NCI-H1417 treated with DMSO at 0.1 percent for 48 hours (cell line): ENCODE measurements at regions not wholly inside any gene's neighbourhood (a gene's known extent, or its start where the extent isn't known, plus 50 kb on each side); places are given as distances from the start of the nearest gene placed in this dataset.

Source experiments
- DNase-seq: peaks from one replicate; lab custom pipeline; 2025; lab: John Stamatoyannopoulos, UW

DNA sequence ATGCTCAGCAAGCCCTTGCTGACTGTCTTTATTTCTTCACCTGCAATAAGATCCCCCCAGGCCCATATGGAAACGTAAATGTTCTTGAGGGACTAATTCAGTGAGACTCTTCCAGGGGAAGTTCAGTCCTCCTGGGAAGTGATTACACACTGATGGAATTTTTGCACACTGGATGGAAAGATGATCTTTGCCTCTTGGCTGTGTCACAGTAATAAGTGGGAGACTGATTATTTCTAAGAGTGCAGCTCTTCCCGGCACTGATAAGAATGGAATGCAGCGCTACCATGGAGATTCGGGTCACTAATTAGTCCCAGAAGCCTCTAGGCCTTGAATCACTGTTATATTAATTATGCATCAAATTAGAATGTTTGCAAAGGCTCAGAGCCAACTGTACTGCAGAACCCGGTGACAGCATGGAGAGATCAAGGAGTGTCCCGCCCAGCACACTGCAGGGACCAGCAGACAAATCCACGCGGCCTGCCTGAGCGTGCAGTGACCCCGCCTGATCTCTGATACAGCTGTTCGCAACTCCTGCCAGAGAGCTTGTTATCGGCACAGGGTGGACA is 178.3 kb downstream of the SNX19 start:
- no peak for DNase-seq

DNA sequence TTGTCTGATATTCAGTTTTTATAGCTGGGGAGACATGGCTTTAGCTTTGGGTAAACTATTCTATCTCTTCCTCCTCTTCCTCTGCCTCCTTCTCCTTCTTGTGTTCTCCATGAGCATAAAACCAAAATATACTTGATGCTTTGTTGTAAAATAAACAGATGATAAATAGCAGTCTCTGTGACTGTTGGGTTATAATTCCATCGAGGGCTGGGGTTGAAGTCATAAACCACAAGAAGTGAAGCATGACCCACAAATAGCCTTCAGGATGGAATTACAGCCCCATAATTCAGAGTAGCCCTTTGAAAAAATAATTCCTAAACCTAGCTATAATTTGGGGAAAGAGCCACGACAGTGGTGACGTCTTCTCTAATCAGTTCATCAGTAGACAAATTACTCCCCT is 177.7 kb downstream of the SNX19 start:
- DNase-seq: no peak

DNA sequence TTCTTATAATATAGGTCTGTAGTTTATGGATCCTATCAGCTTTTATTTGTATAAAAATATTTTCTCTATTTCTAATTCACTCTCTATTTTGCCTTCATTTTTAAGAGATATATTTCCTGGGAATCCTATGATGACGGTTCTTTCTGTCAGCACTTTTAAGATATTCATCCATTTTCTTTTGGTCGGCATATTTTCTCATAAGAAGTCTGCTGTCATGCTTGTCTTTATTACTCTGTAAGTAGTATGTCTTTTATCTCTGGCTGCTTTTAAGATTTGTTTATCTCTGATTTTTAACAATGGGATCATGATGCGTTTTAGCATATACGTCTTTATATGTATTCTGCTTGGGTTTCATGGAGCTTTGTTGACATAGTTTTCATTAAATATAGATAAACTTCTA is 175.5 kb downstream of the SNX19 start:
- DNase-seq: no peak

DNA sequence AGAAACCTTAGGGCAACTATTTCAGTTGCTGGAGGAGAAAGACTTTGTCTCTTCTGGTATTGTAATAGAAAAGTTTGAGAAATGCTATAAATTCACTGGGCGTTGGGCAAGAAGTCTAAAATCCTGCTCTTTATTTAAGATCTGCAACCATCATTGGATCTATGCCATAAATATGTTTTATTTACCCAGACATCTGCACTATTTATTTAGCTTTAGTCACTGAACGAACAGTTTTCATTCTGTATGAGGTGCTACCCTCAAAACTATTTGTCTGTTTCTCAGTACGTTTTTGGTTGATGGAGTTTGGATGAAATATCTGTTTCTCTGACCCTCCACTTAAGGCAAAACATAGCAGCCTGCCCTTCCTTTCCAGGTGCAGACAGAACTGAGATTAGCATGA is 171.5 kb downstream of the SNX19 start:
- no peak for DNase-seq

DNA sequence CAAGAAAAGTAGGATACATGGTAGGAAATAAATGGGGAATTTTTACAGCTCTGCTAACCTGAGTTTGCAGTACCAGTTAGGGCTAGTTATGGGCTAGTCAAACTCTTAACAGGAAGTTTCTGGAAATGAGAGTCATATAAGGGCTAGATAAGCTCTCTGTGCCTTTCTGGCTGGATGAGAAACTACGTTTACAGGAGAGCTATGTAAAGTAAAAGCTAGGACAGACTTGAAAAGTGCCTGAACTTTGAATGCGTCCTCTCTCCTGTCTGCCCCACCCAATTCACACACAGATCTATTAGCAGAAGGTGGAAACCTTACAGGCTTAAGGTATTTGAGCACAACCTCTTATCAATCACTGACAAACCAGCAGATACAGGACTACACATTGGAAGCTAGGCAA is 167.1 kb downstream of the SNX19 start:
- no peak for DNase-seq

DNA sequence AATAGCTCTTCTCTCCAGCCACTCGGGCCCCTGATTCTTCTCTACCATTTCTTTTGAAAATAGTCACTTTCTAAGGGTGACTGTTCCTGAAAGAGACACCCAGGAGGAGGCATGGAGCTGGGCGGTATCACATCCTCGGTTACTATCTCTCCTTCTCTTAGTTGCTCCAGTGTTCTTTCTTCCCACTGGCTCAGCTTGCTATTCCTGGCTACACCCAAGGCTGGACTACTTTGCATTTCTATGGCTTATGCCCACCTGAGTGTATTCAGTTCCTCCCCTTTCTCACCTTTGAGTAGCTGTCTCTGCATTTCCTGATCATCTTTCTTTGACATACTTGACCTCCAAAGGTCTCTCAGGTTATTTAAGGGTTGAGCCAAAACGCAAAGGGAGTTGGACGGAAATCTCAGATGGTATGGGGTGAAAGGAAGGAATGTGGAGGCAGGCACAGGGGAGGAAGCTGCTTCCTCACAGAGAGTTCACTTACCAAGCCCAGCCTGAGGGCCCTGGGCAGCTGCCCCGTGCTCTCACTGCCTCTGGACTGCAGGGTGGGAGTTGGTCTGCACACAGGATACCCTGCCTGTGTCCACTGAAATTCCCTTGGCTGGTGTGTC is 155.7 kb downstream of the SNX19 start:
- DNase-seq: no peak

DNA sequence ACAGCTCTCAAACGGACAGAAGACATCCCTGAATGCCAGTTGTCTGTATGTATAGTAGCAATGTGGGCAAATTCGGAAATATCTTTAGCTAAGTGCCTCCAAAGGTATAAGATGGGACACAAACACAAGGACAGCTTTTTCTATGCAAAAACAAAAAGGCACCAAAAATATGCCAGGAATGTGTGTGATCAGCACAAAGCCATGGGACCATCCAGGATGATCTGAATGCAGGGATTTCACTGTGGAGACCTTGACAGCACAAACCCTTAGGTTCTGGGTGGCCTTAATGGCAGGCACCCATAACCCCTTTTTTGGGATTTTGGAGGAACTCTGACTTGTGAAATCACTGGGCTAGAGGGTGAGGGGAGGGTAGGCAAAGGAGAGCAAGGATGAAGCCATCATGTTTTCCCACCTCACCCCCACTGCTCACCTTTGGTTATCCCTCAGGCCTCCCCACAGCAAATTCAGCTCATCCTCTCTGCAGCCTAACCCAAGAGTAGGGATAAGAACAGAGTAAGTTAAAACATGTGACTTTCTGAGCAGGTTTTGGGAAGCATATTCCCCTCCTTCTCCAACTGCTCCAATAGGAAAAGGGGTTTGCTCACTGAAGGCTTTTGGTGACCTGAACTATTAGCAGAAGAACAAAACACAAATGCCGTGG is 154.6 kb downstream of the SNX19 start:
- no peak for DNase-seq

DNA sequence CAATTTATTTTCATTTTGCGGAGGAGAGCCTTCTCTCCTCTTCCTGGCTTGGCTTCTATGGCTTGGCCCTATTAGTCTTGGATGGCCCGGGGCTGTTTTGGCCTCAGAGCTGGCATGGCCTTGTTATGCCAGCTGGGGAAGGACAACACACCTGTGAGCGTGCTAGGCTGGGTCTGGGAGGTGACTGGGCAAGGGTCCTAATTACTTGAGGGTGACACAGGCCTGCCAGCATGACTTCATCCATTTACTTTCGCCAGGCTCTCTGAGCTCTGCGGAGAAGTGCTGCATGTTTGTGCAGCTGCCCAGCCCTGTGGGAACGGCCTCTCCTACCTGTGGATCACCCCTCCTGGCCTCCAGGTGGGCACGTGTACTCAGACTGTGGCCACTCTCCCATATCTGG is 153.6 kb downstream of the SNX19 start:
- DNase-seq: no peak

DNA sequence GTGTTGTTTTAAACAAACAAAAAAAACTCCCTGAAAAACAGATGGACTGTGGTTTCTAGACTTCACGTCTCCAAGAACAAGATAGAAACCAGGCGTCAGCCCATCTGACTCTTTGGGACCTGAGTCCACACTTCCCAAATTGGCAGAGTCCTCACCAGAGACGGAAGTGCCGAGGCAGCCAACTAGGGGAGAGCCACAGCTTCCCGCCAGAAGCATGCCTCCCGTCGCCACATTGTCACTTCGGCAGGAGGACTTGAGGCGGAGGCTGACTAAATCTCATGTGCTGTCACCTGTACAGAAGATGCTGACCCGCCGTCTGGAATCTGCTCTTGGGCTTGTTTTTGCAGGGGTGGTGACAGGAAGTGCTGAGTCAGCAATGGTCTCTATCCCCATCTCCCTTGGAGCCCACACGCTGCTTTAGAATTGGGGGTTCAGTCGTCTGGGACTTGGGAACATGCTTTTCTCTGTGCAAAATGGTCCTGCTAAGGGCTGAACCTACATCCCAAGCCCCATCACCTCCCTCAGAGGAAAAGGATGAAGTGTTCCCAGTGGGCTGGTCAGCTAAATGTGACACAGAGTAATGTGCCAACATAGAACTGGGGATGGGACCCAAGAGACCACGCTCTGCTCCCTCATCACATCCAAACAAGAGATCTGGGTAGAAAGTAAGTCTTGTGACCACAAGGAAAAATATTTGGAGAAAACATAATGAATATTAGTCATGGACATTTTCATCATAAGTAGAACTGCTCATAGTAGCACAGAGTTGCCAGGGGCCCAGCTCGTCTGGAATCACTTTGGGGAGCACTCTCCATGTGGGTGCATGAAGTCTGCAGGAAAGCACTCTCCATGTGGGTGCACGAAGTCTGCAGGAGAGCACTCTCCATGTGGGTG is 152.9 kb downstream of the SNX19 start:
- DNase-seq: no peak

DNA sequence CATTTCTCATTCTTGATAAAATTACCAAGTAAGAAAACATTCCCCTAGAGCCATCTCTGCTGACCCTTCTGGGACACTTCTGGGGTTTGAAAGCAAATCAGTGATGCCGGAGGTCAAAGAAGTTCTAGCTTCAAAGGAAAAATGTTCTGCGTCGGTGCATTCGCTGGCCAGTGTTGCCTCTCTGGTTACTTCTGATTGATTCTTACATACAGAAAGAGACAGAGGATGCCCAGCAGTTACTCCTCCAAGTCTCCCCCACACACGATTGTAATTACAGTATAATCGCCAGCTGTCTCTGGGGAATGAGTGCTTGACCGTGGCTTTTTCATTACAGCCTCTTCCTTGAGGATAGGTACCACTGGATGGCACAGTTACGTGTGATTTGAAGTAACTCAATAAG is 150.9 kb downstream of the SNX19 start:
- no peak for DNase-seq

DNA sequence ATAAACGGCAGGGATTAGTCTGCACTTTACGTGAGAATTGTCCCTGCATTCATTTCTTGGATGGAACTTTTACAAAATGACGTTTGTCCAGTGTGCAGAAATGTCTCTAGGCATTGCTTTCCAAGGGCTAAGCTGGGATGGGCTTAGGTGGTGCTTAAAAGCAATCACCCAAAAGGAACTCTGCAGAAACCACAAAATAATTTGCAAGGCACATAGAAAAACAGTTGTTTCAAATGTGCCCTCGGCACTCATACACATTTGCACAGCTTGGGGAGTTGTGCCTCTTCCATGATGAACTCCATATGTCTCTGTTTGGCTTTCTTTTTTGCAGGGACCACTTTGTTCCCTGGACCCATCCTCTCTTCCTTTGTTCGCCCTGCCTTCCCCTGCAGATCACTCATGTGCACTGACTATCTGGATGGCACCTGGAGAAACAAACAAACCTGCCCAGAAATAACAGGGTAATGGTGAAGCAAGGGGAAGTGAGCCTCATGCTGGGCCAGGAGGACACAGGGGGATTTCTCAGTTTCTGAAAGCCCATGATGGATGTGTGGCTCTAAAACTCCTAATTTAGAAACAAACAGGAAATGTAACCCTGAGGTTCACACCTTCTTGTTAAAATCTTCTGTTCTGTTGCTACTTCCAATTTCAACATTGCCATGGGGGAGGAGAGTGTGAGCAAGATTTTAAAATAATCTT is 150.2 kb downstream of the SNX19 start:
- no peak for DNase-seq

DNA sequence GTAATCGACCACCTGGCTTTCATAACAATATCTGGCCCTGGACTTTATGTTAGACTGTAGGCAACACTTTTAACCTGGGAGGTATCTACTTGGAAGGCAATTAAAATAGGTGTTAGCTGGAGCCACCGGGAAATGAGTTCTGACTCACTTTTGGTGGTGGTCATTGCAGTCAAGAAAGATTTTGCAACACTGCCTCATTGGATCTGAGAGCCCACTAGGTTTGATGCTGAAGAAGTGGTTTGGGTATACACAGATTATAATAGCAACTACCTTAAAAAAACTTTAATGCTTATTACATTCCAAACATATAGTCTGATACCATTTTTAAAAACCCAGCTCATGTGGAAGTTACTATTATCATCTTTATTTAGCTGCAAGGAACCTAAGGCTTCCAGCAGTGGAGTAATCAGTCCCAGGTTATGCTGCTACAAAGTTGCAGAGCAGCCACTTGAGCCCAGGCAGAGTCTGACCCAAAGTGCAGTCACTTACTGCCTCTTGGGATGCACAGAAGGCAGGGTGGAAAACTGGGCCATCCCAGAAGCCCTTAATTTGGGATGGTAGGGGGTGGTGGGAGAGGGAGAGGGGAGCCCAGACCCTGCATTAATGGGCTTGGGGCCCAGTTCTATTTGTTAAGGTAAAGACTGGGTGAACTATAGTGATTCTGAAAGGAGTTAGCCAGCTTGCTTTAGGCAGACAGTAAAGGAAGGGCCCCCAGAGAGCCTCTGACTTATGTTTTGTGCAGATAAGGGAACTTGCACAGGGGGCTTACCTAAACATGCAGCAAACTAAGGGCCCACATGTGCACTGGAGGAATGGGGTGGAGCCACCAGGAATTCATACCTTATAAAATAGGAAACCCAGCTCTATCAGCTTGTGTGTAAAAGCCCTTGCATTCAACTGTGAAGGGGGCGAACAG is 149.4 kb downstream of the SNX19 start:
- DNase-seq: no peak

DNA sequence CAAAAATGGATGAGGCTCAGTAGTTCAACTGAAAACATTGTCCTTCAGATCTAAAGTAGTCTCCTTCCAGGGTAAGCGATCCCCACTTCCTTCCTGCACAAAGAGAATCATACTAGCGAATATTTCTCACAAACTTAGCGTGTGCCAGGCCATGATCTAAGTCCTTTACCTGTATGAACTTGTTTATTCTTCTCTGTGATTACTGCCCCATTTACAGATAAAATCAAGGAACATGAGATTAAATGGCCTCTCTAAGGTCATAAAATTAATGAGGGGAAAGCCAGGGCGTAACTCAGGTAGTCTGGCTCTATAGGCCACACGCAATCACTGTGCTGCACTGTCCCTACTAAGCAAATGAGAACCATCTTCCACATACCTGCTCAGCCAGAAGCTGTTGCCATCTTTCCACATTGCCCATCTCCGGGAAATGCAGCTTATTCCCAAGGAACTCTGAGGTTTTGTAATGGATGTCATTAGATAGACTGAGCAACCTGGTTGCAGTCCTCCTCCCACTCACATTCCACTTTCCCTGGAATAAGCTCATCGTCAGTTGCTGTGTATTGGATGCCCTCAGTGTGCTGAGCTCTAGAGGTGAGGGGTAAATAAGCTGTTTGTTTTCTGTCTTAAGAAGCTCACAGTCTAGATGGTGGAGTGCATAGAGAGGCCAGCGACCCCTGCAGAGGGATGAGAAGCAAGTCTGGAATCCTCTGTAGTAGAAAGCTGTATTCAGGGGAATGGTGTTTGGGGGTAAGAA is 146.3 kb downstream of the SNX19 start:
- DNase-seq: no peak

DNA sequence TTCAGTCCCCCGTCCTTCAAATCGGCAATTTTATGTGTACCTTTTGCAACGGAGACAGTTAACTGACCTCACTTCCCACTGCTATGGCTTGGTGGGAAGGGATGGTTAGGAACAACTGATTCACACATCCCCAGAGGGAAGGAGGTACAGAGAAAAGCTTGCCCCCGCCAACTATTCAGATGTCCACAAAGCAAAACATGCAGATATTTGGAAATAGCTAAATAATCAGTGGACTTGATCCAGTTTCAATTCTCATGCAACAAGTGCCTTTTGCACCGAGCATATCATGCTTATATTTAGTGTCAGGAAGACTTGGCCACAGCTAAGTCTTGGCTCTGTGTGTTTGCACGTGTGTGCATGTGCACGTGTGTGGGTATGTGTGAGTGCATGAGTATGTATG is 144.6 kb downstream of the SNX19 start:
- DNase-seq: no peak

DNA sequence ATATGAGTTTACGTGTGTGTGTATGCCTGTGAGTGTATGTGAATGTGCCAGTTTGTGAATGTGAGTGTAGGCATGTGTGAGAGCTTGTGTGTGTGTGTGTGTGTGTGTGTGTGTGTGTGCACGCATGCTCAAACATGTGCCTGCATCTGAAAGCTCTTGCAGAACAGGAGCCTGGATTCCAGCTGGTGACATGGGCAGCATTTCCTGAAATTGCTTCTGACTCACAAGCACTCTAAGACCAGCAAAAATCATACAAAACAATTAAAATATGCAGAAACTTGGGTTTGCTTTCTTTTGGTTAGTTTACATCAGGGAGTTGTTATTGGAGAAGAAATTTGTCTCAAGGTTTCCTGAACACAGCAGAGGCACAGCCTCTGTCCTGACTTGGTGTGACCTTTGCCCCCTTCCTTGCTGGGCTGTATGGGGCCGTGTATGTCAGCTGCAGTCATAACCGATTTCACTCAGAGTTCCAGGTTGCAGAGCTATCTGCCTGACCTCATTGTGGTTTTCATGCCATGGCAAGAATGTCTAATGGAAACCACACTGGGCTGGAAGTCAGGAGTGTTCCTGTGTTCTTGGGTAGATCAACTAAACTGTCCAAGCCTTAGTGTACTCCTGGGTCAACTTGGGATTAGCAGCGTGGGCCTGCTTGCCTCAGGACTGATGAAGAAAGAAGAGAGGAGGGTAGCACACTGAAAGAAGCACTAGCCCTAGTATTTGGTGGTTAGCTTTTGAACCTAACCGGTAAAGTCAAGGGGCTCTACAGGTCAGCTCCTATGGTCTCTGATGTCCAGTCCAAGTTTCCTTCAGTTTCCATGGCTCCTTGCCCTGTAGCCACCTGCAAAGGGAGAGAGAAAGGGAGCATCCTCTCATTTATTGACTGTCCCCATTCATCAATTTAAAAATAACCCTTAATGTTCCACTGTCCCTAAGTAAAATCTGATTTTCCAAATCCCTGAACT is 143.7 kb downstream of the SNX19 start:
- DNase-seq: no peak

DNA sequence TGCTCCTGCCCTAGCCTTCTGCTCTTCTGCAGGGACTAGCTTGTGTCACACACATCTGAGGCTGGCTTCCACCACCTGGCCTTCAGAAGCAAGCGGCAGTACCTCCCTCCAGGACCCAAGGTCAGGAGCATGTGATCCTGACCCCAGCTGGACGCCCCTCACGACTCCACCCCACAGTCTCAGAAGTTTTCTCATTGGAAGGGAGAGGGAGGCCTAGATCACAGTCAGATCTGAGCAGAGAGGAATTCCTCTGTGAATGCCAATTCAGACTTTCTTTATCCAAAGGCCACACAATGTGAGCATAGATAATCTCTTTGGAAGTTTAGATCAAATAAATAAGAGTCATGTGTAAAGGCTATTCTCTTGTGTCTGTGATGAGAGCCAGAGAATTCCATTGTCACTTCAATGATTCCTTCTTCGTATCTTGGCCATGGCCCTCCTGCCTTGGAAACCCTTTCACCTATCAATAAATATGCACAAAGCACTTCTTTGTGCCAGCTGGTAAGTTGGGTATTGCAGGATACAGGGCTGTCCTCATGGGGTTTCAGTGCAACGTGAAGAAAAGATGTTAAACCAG is 142.9 kb downstream of the SNX19 start:
- DNase-seq: no peak

DNA sequence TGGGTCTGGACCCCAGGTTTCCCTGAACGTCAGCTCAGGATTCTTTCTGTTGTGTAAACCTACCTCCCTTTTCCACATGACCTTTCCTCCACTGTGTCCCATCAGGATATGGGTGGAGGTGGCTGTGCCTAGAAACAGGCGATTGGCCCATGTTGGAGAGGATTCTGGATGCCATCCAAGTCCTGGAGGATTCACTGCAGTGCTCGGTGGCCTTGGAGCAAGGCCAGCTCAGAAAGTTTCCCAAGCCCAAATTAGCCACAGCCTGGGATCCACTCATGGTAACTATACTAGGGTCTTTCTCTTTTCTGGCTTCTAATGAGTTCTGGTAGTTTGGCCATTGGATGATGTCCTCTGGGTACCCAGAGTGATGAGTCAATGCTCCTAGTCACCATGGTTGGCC is 141.6 kb downstream of the SNX19 start:
- DNase-seq: no peak

DNA sequence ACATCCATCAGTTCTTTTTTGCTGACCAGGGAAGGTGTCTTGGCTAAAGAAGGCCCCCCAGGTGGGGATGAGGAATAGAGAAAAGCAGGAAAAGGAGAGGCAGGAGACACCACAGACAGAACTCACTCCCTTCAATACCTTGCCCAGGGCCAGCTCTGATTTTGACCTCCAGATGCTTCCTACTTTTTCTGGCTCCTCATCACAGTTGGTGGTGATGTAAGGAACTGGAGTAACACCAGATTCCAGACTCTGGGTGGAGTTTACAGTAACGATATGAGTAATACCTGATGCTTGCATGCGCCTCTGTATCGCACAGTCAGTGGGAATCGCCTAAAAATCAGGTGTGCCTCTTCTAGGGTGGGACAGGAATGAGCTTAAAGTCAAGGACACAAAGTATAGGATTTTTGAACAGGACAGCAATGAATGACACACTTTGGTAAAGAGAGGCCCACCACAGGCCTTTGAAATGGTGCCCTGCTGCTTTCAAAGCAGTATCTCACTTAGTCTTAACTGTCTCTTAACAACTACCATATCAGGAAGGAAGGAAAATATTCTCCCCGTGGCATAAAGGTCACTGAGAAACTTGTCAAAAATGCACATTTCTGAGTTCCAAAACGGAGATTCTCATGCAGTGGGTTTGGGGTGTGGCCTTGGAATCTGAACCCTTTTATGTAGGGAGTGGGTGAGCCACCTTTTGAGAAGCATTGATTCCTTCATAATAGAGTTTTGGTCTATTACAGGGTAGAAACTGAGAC is 140.8 kb downstream of the SNX19 start:
- DNase-seq: no peak
